CD14-positive monocyte (primary cell): ENCODE measurements at regions not wholly inside any gene's neighbourhood (a gene's known extent, or its start where the extent isn't known, plus 50 kb on each side); places are given as distances from the start of the nearest gene placed in this dataset.

ENCODE experiments used
- DNase-seq, 3 donors: peaks; one replicate each; pipeline ENCODE4 v3.0.0-alpha.2; 2011 to 2022
- H2AFZ ChIP-seq: 2 replicates; pipeline ENCODE4 v1.6.0; 2012; ENCODE audit warnings: mild to moderate bottlenecking, low read depth, low read length, inconsistent platforms; ENCODE audit not compliant: insufficient read depth, poor library complexity, severe bottlenecking
- H3K27ac ChIP-seq, 2 donors: 1 replicate in 1 of 2; 2 replicates in 1 of 2; pipeline ENCODE4 v1.5.1; 2012 to 2013; ENCODE audit warnings: low read length in 2 of 2, control low read depth in 1 of 2, inconsistent platforms in 1 of 2, low read depth in 1 of 2, mild to moderate bottlenecking in 1 of 2
- H3K27me3 ChIP-seq, 2 donors: one replicate each; pipeline versions ENCODE4 v1.6.0 to v1.6.1; 2011 to 2013; ENCODE audit warnings: low read length in 2 of 2; ENCODE audit not compliant: control insufficient read depth in 2 of 2, insufficient read depth in 2 of 2
- H3K36me3 ChIP-seq, 2 donors: replicated peaks in 1 of 2; 1 replicate in 1 of 2; 2 replicates in 1 of 2; pipeline versions ENCODE4 v1.5.1 to v1.6.1; 2012 to 2013; ENCODE audit warnings: low read length in 2 of 2, control low read depth in 1 of 2, inconsistent platforms in 1 of 2, mild to moderate bottlenecking in 1 of 2; ENCODE audit not compliant: insufficient read depth in 2 of 2, control insufficient read depth in 1 of 2
- H3K4me1 ChIP-seq, 2 donors: 1 replicate in 1 of 2; 2 replicates in 1 of 2; pipeline versions ENCODE4 v1.5.1 to v1.6.1; 2012 to 2013; ENCODE audit warnings: low read length in 2 of 2, control low read depth in 1 of 2, inconsistent platforms in 1 of 2, mild to moderate bottlenecking in 1 of 2, moderate library complexity in 1 of 2; ENCODE audit not compliant: insufficient read depth in 2 of 2, control insufficient read depth in 1 of 2
- H3K4me2 ChIP-seq: replicated peaks from 2 replicates; pipeline ENCODE3; 2012; ENCODE audit warnings: low read length, moderate library complexity, mild to moderate bottlenecking; ENCODE audit not compliant: poor library complexity, severe bottlenecking; ENCODE audit errors: extremely low read depth
- H3K4me3 ChIP-seq, 3 experiments: fragments of 200-600 bp in 1 of 3; sonication (generic) in 1 of 3; replicated peaks in 1 of 3; 1 replicate in 2 of 3; 2 replicates in 1 of 3; pipeline ENCODE4 v1.5.1; 2011 to 2013; ENCODE audit warnings: low read length in 3 of 3, mild to moderate bottlenecking in 3 of 3, control low read depth in 2 of 3, low read depth in 2 of 3, inconsistent platforms in 1 of 3, moderate library complexity in 1 of 3
- H3K79me2 ChIP-seq: 2 replicates; pipeline ENCODE4 v1.6.0; 2012; ENCODE audit warnings: mild to moderate bottlenecking, control low read depth, inconsistent platforms, low read length, moderate library complexity; ENCODE audit not compliant: insufficient read depth
- H3K9ac ChIP-seq: 2 replicates; pipeline ENCODE4 v1.6.0; 2017; ENCODE audit warnings: low read length, mild to moderate bottlenecking; ENCODE audit not compliant: insufficient read depth, poor library complexity, severe bottlenecking
- H3K9me3 ChIP-seq, 2 donors: replicated peaks in 1 of 2; 1 replicate in 1 of 2; 2 replicates in 1 of 2; pipeline versions ENCODE4 v1.5.1 to v1.6.1; 2012 to 2013; ENCODE audit warnings: low read length in 2 of 2, control low read depth in 1 of 2; ENCODE audit not compliant: control insufficient read depth in 1 of 2, insufficient read depth in 1 of 2
- H4K20me1 ChIP-seq: 2 replicates; pipeline ENCODE4 v1.6.0; 2012; ENCODE audit warnings: mild to moderate bottlenecking, low read length, control low read depth, moderate library complexity; ENCODE audit not compliant: insufficient read depth
- H3K27ac Mint-ChIP-seq, 7 donors: one replicate each; pipeline ENCODE4 v1.8.0; 2020; ENCODE audit warnings: mild to moderate bottlenecking in 7 of 7, mixed read lengths in 7 of 7, moderate library complexity in 6 of 7, inconsistent platforms in 2 of 7
- H3K27me3 Mint-ChIP-seq, 3 donors: one replicate each; pipeline ENCODE4 v1.8.0; 2021 to 2022; ENCODE audit warnings: low read depth in 3 of 3, mild to moderate bottlenecking in 3 of 3, mixed read lengths in 3 of 3, moderate library complexity in 3 of 3, inconsistent platforms in 1 of 3
- H3K36me3 Mint-ChIP-seq, 2 donors: one replicate each; pipeline ENCODE4 v1.8.0; 2020; ENCODE audit warnings: mixed read lengths in 2 of 2, inconsistent platforms in 1 of 2, mild to moderate bottlenecking in 1 of 2
- H3K4me1 Mint-ChIP-seq: one replicate; pipeline ENCODE4 v1.8.0; 2020; ENCODE audit warnings: mild to moderate bottlenecking, mixed read lengths
- H3K4me3 Mint-ChIP-seq, 2 donors: one replicate each; pipeline ENCODE4 v1.8.0; 2020; ENCODE audit warnings: mild to moderate bottlenecking in 2 of 2, mixed read lengths in 2 of 2, moderate library complexity in 1 of 2
- H3K9me3 Mint-ChIP-seq, 7 donors: one replicate each; pipeline ENCODE4 v1.8.0; 2020 to 2022; ENCODE audit warnings: mixed read lengths in 7 of 7, mild to moderate bottlenecking in 6 of 7, moderate library complexity in 6 of 7, inconsistent platforms in 2 of 7
- WGBS: methylation state at CpG from one replicate; pipeline ENCODE4 v1.1.5; 2013; ENCODE audit warnings: missing lambda C conversion rate; ENCODE audit not compliant: insufficient coverage; 5-methylcytosine and 5-hydroxymethylcytosine counted together
- intact Hi-C, 2 donors: fragments of 100-400 bp; cut with micrococcal nuclease; formaldehyde crosslinking; loops; one replicate each; pipeline versions ENCODE4 v1.15.0 to v1.15.1; 2023
- TF ChIP-seq, protein P1 (sequence below): fragments of 200-600 bp; IDR thresholded peaks from one replicate; pipeline ENCODE4 v1.8.0; 2022; ENCODE audit warnings: antibody characterized with exemption, mild to moderate bottlenecking

- no peak overlapping the region for H3K27ac ChIP-seq
- TF ChIP-seq, protein P1, sequence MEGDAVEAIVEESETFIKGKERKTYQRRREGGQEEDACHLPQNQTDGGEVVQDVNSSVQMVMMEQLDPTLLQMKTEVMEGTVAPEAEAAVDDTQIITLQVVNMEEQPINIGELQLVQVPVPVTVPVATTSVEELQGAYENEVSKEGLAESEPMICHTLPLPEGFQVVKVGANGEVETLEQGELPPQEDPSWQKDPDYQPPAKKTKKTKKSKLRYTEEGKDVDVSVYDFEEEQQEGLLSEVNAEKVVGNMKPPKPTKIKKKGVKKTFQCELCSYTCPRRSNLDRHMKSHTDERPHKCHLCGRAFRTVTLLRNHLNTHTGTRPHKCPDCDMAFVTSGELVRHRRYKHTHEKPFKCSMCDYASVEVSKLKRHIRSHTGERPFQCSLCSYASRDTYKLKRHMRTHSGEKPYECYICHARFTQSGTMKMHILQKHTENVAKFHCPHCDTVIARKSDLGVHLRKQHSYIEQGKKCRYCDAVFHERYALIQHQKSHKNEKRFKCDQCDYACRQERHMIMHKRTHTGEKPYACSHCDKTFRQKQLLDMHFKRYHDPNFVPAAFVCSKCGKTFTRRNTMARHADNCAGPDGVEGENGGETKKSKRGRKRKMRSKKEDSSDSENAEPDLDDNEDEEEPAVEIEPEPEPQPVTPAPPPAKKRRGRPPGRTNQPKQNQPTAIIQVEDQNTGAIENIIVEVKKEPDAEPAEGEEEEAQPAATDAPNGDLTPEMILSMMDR, result no peak
- intact Hi-C loops, result no loop called here
- H3K4me3 Mint-ChIP-seq, result no peak overlapping the region
- H3K9ac ChIP-seq, result no peak overlapping the region
- no peaks in the 10 kb centered on the region for H3K36me3 ChIP-seq
- H3K27me3 Mint-ChIP-seq, result peaks cover 3 to 13% (median 8%) of the 10 kb centered on the region in 3 donors
- H3K4me1 ChIP-seq, result no peaks in the 10 kb centered on the region
- H3K27ac Mint-ChIP-seq, result no peak overlapping the region
- H4K20me1 ChIP-seq, result no peaks in the 10 kb centered on the region
- H3K27me3 ChIP-seq, result no peaks in the 10 kb centered on the region
- H3K36me3 Mint-ChIP-seq, result peaks cover 0 to 2% of the 10 kb centered on the region in 2 donors
- H3K9me3 ChIP-seq, result peaks cover 3 to 9% of the 10 kb centered on the region in 2 donors
- H3K4me2 ChIP-seq, result no peak overlapping the region
- H3K79me2 ChIP-seq, result no peaks in the 10 kb centered on the region
- H3K4me1 Mint-ChIP-seq, result no peaks in the 10 kb centered on the region
- 92% methylated on average over 4 of the region's 4 CpGs for WGBS
- H2AFZ ChIP-seq, result no peak overlapping the region
- no peak overlapping the region for H3K4me3 ChIP-seq
- H3K9me3 Mint-ChIP-seq, result peaks cover 5 to 20% (median 14%) of the 10 kb centered on the region in 7 donors
- DNase-seq, result no peak
These were observed 210.5 kb downstream of the PALM2AKAP2 start for GRCh38 chr9:109990541-109990940.

GRCh38 chr9:109992293-109992692 lies 212.3 kb downstream of the PALM2AKAP2 start:
- H3K9me3 ChIP-seq, result peaks cover 3 to 11% of the 10 kb centered on the region in 2 donors
- no peak overlapping the region for H3K4me2 ChIP-seq
- peaks cover 0 to 2% of the 10 kb centered on the region in 2 donors for H3K36me3 Mint-ChIP-seq
- H3K27ac ChIP-seq, result no peak overlapping the region
- H3K36me3 ChIP-seq, result no peaks in the 10 kb centered on the region
- WGBS, result no CpG with 5 or more reads among the region's 1 CpG
- H3K4me3 ChIP-seq, result no peak overlapping the region
- H3K27me3 Mint-ChIP-seq, result peaks cover 3 to 13% (median 8%) of the 10 kb centered on the region in 3 donors
- H3K4me1 ChIP-seq, result no peaks in the 10 kb centered on the region
- H3K79me2 ChIP-seq, result no peaks in the 10 kb centered on the region
- no peak overlapping the region for H3K4me3 Mint-ChIP-seq
- no peaks in the 10 kb centered on the region for H3K27me3 ChIP-seq
- H2AFZ ChIP-seq, result no peak overlapping the region
- no peak overlapping the region for H3K27ac Mint-ChIP-seq
- intact Hi-C loops, result no loop called here
- no peak for DNase-seq
- no peaks in the 10 kb centered on the region for H3K4me1 Mint-ChIP-seq
- TF ChIP-seq, protein P1, result no peak
- no peak overlapping the region for H3K9ac ChIP-seq
- peaks cover 6 to 20% (median 16%) of the 10 kb centered on the region in 7 donors for H3K9me3 Mint-ChIP-seq
- H4K20me1 ChIP-seq, result no peaks in the 10 kb centered on the region
